H9 (cell line): ENCODE measurements at regions not wholly inside any gene's neighbourhood (a gene's known extent, or its start where the extent isn't known, plus 50 kb on each side); places are given as distances from the start of the nearest gene placed in this dataset.

Experiments
- DNase-seq: peaks from one replicate; pipeline ENCODE4 v3.0.0-alpha.2; 2017
- H2AFZ ChIP-seq: one replicate; pipeline ENCODE4 v1.6.1; 2013; ENCODE audit warnings: mild to moderate bottlenecking, low read length, control low read depth, moderate library complexity
- H2AK5ac ChIP-seq: 2 replicates; pipeline ENCODE4 v1.6.1; 2013; ENCODE audit warnings: low read length, control low read depth, mixed read lengths; ENCODE audit not compliant: insufficient read length
- H2BK120ac ChIP-seq: one replicate; pipeline ENCODE4 v1.6.1; 2013; ENCODE audit warnings: low read depth, mild to moderate bottlenecking, low read length, control low read depth, inconsistent platforms; ENCODE audit not compliant: poor library complexity, severe bottlenecking
- H2BK12ac ChIP-seq: 2 replicates; pipeline ENCODE4 v1.6.1; 2013; ENCODE audit warnings: low read length, control low read depth, mixed read lengths, low read depth; ENCODE audit not compliant: insufficient read length
- H2BK15ac ChIP-seq: 2 replicates; pipeline ENCODE4 v1.6.1; 2013; ENCODE audit warnings: low read depth, low read length, control low read depth
- H2BK20ac ChIP-seq: one replicate; pipeline ENCODE4 v1.6.1; 2013; ENCODE audit warnings: low read depth, mild to moderate bottlenecking, low read length, control low read depth, inconsistent platforms; ENCODE audit not compliant: poor library complexity, severe bottlenecking
- H2BK5ac ChIP-seq: 2 replicates; pipeline ENCODE4 v1.6.1; 2013; ENCODE audit warnings: low read length, control low read depth, mixed read lengths; ENCODE audit not compliant: insufficient read length
- H3K14ac ChIP-seq: 2 replicates; pipeline ENCODE4 v1.6.1; 2013; ENCODE audit warnings: low read length, control low read depth; ENCODE audit not compliant: insufficient read depth
- H3K18ac ChIP-seq: 2 replicates; pipeline ENCODE4 v1.6.1; 2013; ENCODE audit warnings: low read depth, mild to moderate bottlenecking, mixed read lengths, low read length, control low read depth; ENCODE audit not compliant: insufficient read length
- H3K23ac ChIP-seq: 2 replicates; pipeline ENCODE4 v1.6.1; 2013; ENCODE audit warnings: low read length, control low read depth, mixed read lengths, low read depth; ENCODE audit not compliant: insufficient read length
- H3K23me2 ChIP-seq: 2 replicates; pipeline ENCODE4 v1.6.1; 2013; ENCODE audit warnings: low read depth, mild to moderate bottlenecking, mixed read lengths, low read length, control low read depth; ENCODE audit not compliant: insufficient read length, poor library complexity, severe bottlenecking
- H3K27ac ChIP-seq: 2 replicates; pipeline ENCODE4 v1.5.1; 2013; ENCODE audit warnings: low read length, control low read depth, mixed read lengths, low read depth; ENCODE audit not compliant: insufficient read length
- H3K27me3 ChIP-seq: 2 replicates; pipeline ENCODE4 v1.6.1; 2013; ENCODE audit warnings: low read length, control low read depth, inconsistent platforms; ENCODE audit not compliant: insufficient read depth
- H3K4ac ChIP-seq: 2 replicates; pipeline ENCODE4 v1.6.1; 2013; ENCODE audit warnings: low read depth, mild to moderate bottlenecking, control low read depth, inconsistent platforms, low read length, moderate library complexity
- H3K4me1 ChIP-seq: 2 replicates; pipeline ENCODE4 v1.6.1; 2013; ENCODE audit warnings: low read length, control low read depth, inconsistent platforms; ENCODE audit not compliant: insufficient read depth
- H3K4me2 ChIP-seq: 2 replicates; pipeline ENCODE4 v1.6.1; 2013; ENCODE audit warnings: low read length, control low read depth, mixed read lengths; ENCODE audit not compliant: insufficient read length, insufficient read depth
- H3K56ac ChIP-seq: 2 replicates; pipeline ENCODE4 v1.6.1; 2013; ENCODE audit warnings: low read depth, mild to moderate bottlenecking, mixed read lengths, low read length, control low read depth; ENCODE audit not compliant: insufficient read length
- H3K79me1 ChIP-seq: 2 replicates; pipeline ENCODE4 v1.6.1; 2013; ENCODE audit warnings: low read depth, mild to moderate bottlenecking, moderate library complexity, low read length, control low read depth, inconsistent platforms; ENCODE audit not compliant: insufficient read depth, poor library complexity, severe bottlenecking
- H3K79me2 ChIP-seq: 2 replicates; pipeline ENCODE4 v1.6.1; 2013; ENCODE audit warnings: low read length, control low read depth, inconsistent platforms; ENCODE audit not compliant: insufficient read depth
- H3K9ac ChIP-seq: 2 replicates; pipeline ENCODE4 v1.6.1; 2013; ENCODE audit warnings: low read length, control low read depth, mixed read lengths; ENCODE audit not compliant: insufficient read length; ENCODE audit errors: extremely low read depth
- H3K9me3 ChIP-seq: one replicate; pipeline ENCODE4 v1.6.1; 2013; ENCODE audit warnings: low read depth, low read length, inconsistent platforms; ENCODE audit not compliant: control insufficient read depth
- H3T11ph ChIP-seq: one replicate; pipeline ENCODE4 v1.6.1; 2013; ENCODE audit warnings: mild to moderate bottlenecking, low read length, control low read depth, inconsistent platforms
- H4K20me1 ChIP-seq: one replicate; pipeline ENCODE4 v1.6.1; 2013; ENCODE audit not compliant: control insufficient read depth, insufficient read length, insufficient read depth
- H4K5ac ChIP-seq: 2 replicates; pipeline ENCODE4 v1.6.1; 2013; ENCODE audit warnings: low read depth, mild to moderate bottlenecking, mixed read lengths, low read length, control low read depth; ENCODE audit not compliant: insufficient read length
- H4K8ac ChIP-seq: replicated peaks from 2 replicates; pipeline ENCODE4 v1.6.1; 2013; ENCODE audit warnings: low read length, control low read depth, mixed read lengths, low read depth; ENCODE audit not compliant: insufficient read length
- H4K91ac ChIP-seq: 2 replicates; pipeline ENCODE4 v1.6.1; 2013; ENCODE audit warnings: low read depth, mild to moderate bottlenecking, moderate library complexity, mixed read lengths, low read length, control low read depth; ENCODE audit not compliant: insufficient read length
- H3K27ac Mint-ChIP-seq, 3 experiments: 2 replicates in 2 of 3; 3 replicates in 1 of 3; pipeline ENCODE4 v1.8.0; 2020 to 2021; ENCODE audit warnings: mixed read lengths in 3 of 3, mild to moderate bottlenecking in 1 of 3, moderate library complexity in 1 of 3
- H3K27me3 Mint-ChIP-seq: 2 replicates; pipeline ENCODE4 v1.8.0; 2021; ENCODE audit warnings: low read depth, mild to moderate bottlenecking, moderate library complexity, mixed read lengths
- H3K36me3 Mint-ChIP-seq, 3 experiments: 2 replicates in 2 of 3; 3 replicates in 1 of 3; pipeline ENCODE4 v1.8.0; 2020 to 2021; ENCODE audit warnings: low read depth in 3 of 3, mixed read lengths in 3 of 3; ENCODE audit not compliant: insufficient read depth in 1 of 3
- H3K4me1 Mint-ChIP-seq, 2 experiments: 2 replicates each; pipeline ENCODE4 v1.8.0; 2020; ENCODE audit warnings: mixed read lengths in 2 of 2
- H3K4me3 Mint-ChIP-seq, 2 experiments: 2 replicates in 1 of 2; 3 replicates in 1 of 2; pipeline ENCODE4 v1.8.0; 2020 to 2021; ENCODE audit warnings: mild to moderate bottlenecking in 2 of 2, mixed read lengths in 2 of 2, moderate library complexity in 1 of 2
- H3K9me3 Mint-ChIP-seq, 2 experiments: 2 replicates in 1 of 2; 3 replicates in 1 of 2; pipeline ENCODE4 v1.8.0; 2020; ENCODE audit warnings: mild to moderate bottlenecking in 2 of 2, mixed read lengths in 2 of 2, moderate library complexity in 1 of 2
- CTCF ChIP-seq: fragments of 200-600 bp; sonication (generic); conservative IDR thresholded peaks from 3 replicates; pipeline ENCODE4 v1.8.0; 2021; ENCODE audit warnings: antibody characterized with exemption, mild to moderate bottlenecking
- WGBS: extraction: QIAGEN DNeasy Blood & Tissue Kit; methylation state at CpG from one replicate; pipeline ENCODE4 v1.1.7; 2013; ENCODE audit warnings: missing lambda C conversion rate, low lambda C conversion rate, mixed read lengths; ENCODE audit not compliant: insufficient read length; ENCODE audit errors: extremely low coverage; 5-methylcytosine and 5-hydroxymethylcytosine counted together

- no peaks in the 10 kb centered on the region for H3K4me1 ChIP-seq
Measured at GRCh38 chr18:68459968-68460367, 254.9 kb downstream of the TMX3 start.

More at GRCh38 chr18:68459968-68460367, 254.9 kb downstream of the TMX3 start:
- Histone ChIP-seq H3T11ph (no peak overlapping the region), H2AFZ (no peak overlapping the region), H3K56ac (no peak overlapping the region), H3K27me3 (no peaks in the 10 kb centered on the region), H2BK20ac (no peak overlapping the region), H2BK12ac (no peak overlapping the region), H3K4me2 (no peak overlapping the region), H2BK120ac (no peak overlapping the region), H3K23ac (no peak overlapping the region), H2BK15ac (no peak overlapping the region), H3K79me1 (no peaks in the 10 kb centered on the region), H3K23me2 (no peaks in the 10 kb centered on the region), H4K8ac (no peak overlapping the region), H3K27ac (no peak overlapping the region), H3K9ac (no peak overlapping the region), H3K9me3 (no peaks in the 10 kb centered on the region), H2AK5ac (no peak overlapping the region), H3K14ac (no peak overlapping the region), H3K79me2 (no peaks in the 10 kb centered on the region), H3K18ac (no peak overlapping the region), H4K5ac (no peak overlapping the region), H3K4ac (no peak overlapping the region), H4K20me1 (no peaks in the 10 kb centered on the region), H2BK5ac (no peak overlapping the region), H4K91ac (no peak overlapping the region)
- no peaks in the 10 kb centered on the region for H3K27me3 Mint-ChIP-seq
- H3K9me3 Mint-ChIP-seq, result no peaks in the 10 kb centered on the region; a peak in 1 of 5 replicates
- H3K4me1 Mint-ChIP-seq, result peaks cover 0 to 4% of the 10 kb centered on the region in 2 experiments; a peak in 1 of 4 replicates
- no peak for TF ChIP-seq CTCF
- no CpG with 5 or more reads among the region's 12 CpGs for WGBS
- no peaks in the 10 kb centered on the region; a peak in 1 of 7 replicates for H3K36me3 Mint-ChIP-seq
- no peak for DNase-seq
- no peak overlapping the region for H3K4me3 Mint-ChIP-seq
- H3K27ac Mint-ChIP-seq, result no peak overlapping the region
